HG03571 (cell line): ENCODE measurements at regions not wholly inside any gene's neighbourhood (a gene's known extent, or its start where the extent isn't known, plus 50 kb on each side); places are given as distances from the start of the nearest gene placed in this dataset.

Source experiments
- ATAC-seq: cut with Tn5 transposase; IDR thresholded peaks from one replicate; pipeline ENCODE4 v1.9.1; 2021; ENCODE audit not compliant: unreplicated experiment

DNA sequence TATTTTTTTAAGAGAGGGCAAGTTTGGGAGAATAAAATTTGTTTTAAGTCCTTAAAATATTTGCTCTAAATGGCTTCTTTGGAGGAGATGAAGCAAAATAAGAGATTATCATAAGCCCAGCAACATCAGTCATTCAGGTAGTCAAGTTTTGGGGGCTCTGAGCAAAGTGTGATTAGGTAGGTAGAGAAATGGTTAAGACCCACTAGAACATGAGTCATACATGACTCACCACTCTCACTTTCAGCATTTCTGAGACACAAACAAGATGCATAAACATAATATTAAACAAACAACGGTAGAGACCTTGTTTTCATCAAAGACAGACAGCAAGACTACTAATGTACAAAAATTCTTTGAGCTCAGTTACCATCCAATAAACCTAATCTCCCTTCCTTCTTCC, 272.2 kb downstream of the LMO4 start:
- no peak for ATAC-seq

DNA sequence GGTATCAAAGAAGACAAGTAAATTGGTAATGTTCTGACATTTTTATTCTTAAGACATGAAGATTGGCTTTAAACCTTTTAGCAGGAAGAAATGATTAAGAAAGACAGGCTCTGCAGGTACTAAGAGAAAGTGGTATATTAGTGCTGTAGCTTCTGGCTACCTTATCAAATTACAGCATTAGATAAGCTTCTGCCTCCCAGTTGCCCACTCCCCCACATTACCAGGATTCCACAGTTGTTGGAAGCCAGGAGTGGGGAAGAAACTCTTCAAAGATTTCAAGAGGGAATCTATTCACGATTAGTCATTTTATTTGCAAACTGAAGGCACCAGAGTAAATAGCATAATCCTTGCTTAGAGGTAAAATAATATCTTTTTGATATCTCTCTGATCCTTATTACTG, 274.9 kb downstream of the LMO4 start:
- no peak for ATAC-seq

- ATAC-seq: no peak
These were observed 284.3 kb downstream of the LMO4 start for GRCh38 chr1:87612956-87613355.

DNA sequence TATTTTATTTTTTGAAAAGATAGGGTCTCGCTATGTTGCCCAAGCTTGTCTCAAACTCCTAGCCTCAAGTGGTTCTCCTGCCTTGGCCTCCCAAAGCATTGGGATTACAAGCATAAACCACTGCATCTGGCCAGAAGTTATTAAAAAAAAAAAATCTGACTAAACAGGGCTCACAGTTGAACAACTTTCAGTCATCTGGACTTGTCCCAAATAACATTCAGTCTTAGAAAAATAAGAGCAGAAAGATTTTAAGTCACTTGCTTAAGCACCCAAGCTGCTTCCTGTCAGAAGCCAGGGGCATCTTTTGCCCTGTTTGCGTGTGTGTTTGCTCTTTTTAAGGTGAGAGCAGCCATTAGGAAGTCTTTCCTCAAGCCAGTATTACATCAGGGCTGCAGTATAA, 286.8 kb downstream of the LMO4 start:
- no peak for ATAC-seq

- ATAC-seq: no peak
These were observed 287.2 kb downstream of the LMO4 start for GRCh38 chr1:87615901-87616300.

GRCh38 chr1:87620807-87621206, 292.1 kb downstream of the LMO4 start:
- no peak for ATAC-seq

DNA sequence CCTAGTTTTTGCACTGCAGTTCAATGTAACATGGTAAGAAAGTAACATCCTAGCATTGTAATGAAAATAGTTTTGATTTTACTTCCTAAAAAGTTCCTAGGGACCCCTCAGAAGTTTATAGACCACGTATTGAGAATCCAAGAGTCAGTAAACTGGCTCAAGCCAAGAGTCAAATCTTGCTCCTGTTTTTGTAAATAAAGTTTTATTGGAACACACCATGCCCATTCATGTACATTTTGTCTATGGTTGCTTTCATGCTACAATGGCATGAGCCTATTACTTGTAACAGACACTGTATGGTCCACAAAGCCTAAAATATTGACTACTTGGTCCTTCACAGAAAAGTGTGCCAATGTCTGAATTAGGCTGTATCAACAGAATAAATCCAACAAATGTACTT, 301.0 kb downstream of the LMO4 start:
- ATAC-seq: no peak

- ATAC-seq: no peak
These were observed 303.6 kb downstream of the LMO4 start for GRCh38 chr1:87632232-87632631.

DNA sequence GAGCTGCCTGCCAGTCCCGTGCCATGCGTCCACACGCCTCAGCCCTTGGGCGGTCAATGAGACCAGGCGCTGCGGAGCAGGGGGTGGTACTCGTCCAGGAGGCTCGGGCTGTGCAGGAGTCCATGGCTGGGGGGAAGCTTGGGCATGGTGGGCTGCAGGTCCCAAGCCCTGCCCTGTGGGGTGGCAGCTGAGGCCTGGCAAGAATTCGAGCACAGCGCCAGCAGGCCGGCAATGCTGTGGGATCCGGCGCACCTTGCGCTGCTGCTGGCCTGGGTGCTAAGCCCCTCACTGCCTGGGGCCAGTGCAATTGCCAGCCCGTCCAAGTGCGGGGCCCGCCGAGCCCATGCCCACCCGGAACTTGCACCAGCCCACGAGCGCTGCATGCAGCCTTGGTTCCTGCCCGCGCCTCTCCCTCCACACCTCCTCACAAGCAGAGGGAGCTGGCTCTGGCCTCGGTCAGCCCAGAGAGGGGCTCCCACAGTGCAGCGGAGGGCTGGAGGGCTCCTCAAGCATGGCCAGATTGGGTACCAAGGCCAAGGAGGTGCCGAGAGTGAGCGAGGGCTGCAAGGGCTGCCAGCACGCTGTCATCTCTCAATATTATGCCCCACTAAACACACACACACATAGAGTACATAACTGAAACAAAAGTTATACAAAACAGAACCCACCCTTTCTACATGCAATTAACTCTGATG, 307.7 kb downstream of the LMO4 start:
- no peak for ATAC-seq

DNA sequence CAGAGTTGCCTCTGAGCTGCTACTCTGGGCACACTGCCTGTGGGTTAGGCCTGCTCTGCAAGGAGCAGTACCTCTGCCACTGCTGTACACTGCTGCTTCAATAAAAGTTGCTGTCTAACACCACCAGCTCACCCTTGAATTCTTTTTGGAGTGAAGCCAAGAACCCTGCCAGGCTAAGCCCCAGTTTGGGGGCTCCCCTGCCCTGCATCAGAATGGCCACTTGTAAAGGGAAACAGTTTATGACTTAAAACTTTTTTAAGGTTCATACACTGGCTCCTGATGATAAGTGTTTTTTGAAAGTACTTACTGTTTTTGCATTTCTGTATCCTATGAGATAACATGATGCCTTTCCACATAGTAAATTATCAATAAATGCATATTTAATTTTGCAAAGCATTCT, 310.0 kb downstream of the LMO4 start:
- ATAC-seq: no peak

- ATAC-seq: no peak
These were observed 313.3 kb downstream of the LMO4 start for GRCh38 chr1:87641996-87642395.

DNA sequence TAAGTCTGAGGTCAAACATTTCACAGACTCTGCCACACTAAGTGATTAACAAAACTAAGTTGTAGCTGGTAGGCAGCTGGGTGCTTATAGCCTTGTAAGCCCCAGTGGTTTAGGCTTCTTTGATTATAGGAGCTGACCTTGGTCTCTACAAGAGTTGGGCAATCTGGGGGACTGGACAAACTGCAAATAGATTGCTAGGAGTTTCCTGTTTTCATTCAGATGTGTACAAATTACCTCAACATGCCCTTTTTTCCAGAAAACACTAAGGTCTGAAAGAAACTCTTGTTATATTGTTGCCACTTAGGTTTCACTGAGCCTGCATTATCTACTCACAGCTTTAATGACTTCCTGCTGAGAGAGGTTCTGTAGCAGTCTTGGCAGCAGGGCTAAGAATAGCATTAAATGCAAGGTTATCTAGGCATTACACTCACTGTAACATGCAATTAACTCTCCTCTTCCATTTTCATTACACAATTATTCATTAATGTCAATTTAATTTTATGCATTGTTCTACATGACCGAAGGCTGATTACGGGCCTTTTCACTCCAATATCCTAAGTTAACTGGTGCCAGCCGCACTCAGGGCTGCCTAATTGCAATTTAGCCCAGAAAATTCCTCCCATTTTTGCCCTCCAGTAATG, 314.0 kb downstream of the LMO4 start:
- no peak for ATAC-seq

DNA sequence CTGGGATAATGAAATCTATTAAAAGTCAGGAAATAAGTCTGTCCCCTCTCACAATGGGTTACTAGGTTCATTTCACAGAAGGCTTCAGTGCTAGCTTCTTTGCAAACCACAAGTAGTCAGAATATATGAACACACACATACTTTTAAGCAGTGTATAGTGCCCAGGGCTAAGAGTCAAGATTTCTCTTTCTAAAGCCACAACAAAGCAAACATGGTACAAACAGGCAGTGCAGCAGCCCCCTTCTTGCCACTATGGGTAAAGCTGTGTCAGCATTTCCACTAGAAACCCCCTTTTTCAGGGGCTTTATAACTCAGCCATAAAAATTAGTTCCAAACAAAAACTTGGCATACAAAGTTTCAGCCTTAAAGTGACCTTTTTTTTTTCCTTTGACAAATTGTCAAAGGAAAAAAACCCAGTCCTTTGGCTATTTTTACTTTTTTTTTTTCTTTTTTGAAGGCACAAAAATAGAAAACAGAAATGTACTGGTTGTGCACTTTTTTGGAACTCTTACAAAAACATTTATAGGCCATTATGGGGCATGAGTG, 315.4 kb downstream of the LMO4 start:
- ATAC-seq: no peak

DNA sequence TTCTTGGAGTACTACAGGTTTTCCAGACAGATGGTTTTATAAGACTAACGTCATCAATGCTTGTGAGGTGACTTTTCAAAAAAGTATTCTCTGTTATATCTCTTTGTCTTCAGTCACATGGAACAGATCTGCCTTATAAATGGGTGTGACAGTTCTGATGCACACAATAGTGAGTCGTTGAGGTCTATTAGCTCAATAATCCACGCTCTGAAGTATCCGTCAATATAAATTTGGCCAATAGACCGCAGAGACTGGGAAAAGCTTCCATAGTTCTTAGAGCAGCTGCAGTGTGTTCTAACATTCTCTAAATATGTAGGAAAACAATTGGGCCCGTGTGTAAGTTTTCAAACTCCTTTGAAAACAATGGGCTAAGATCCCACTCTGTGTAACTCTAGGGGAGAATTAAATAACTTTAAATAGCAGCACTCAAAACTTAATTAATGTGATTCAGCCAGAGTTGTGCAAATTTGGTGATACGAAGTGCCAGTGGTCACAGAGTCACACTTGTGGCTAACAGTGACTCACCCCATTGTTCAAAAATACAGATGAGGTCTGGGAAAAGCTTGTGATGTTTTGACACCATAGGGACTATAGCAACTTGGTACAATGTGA, 316.0 kb downstream of the LMO4 start:
- no peak for ATAC-seq

GRCh38 chr1:87647430-87648177, 318.9 kb downstream of the LMO4 start:
- ATAC-seq: no peak

- ATAC-seq: no peak
These were observed 319.8 kb downstream of the LMO4 start for GRCh38 chr1:87648323-87649119.

GRCh38 chr1:87650306-87650705, 321.6 kb downstream of the LMO4 start:
- ATAC-seq: no peak

GRCh38 chr1:87652176-87652575, 323.5 kb downstream of the LMO4 start:
- no peak for ATAC-seq

- ATAC-seq: no peak
These were observed 336.5 kb downstream of the LMO4 start for GRCh38 chr1:87665151-87665550.

DNA sequence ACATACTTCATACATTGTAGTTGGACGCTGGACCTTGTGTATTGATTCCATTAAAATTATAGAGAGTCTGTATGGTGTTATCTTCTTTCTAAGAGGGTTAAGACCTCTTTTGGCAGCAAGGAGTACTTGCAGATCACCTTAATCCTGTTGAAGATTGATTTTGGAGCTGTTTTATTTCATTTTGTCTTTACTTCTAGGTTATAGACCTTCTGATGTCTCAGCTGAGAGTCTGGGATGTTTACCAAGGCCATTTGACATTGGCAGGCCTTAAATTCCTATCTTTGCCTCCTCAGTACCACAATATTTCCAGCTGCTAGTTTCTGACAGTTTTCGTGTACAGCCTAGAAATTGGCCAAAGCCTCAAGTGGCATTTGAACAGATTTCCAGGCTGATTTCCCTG, 338.0 kb downstream of the LMO4 start:
- ATAC-seq: no peak

- ATAC-seq: no peak
These were observed 341.0 kb downstream of the LMO4 start for GRCh38 chr1:87669674-87670073.
